ENCODE measurements at regions not wholly inside any gene's neighbourhood (a gene's known extent, or its start where the extent isn't known, plus 50 kb on each side); places are given as distances from the start of the nearest gene placed in this dataset.

DNA sequence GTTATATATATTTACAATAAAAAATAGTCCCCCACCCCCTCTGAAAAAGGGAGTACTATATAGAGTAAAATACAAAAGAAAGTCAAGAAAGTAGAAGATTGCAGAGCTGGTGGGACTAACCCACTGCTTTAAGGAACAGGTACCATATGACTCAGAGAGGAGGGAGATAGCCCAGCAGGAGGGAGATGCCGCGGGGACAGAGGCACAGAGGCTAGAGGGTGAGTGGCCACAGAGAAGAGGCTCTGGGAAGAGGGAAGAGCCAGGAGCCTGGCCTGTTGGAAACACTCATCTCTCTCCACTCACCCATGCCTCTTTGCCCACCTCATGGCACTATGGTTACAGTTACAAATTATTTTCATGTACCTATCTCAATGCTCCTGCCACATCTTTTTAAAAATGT, 53.6 kb upstream of the LYVE1 start:
- no peak overlapping the region for H3K4me3 ChIP-seq (ENCODE audit: low read depth, low read length)
- no peak for DNase-seq (ENCODE audit: low read depth)
- TF ChIP-seq, protein P1, sequence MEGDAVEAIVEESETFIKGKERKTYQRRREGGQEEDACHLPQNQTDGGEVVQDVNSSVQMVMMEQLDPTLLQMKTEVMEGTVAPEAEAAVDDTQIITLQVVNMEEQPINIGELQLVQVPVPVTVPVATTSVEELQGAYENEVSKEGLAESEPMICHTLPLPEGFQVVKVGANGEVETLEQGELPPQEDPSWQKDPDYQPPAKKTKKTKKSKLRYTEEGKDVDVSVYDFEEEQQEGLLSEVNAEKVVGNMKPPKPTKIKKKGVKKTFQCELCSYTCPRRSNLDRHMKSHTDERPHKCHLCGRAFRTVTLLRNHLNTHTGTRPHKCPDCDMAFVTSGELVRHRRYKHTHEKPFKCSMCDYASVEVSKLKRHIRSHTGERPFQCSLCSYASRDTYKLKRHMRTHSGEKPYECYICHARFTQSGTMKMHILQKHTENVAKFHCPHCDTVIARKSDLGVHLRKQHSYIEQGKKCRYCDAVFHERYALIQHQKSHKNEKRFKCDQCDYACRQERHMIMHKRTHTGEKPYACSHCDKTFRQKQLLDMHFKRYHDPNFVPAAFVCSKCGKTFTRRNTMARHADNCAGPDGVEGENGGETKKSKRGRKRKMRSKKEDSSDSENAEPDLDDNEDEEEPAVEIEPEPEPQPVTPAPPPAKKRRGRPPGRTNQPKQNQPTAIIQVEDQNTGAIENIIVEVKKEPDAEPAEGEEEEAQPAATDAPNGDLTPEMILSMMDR (IDR thresholded peaks at IDR 0.05; ENCODE audit: insufficient read depth, low read length): no peak

DNA sequence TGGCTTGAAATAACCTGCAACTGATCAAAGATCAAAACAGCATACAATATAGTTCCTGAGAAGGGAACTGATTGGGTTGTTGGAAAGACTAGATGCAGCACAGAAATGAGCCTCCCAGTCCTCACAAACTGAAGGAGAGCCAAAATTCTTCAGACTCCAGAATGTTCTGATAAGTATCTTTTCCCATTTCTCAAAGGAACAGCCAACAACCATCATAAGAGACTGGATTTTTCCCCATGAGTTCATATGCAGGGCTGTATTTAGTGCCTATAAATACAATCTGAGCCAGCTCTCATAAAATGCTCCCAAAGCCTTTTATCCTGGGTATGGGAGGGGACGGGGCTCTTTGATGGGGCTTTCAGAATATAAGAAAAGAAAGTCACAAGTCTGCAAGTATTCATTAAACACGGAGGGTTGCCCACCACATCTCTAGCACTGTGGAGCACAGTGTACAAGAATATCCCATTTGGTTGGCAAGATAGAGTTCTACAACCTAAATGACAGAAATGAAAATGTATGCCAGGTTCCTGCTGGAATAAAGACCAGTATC, 50.7 kb upstream of the LYVE1 start:
- DNase-seq (ENCODE audit: low read depth): peak; percentile 47
- no peak overlapping the region for H3K4me3 ChIP-seq (ENCODE audit: low read depth, low read length)
- TF ChIP-seq, protein P1 (IDR thresholded peaks at IDR 0.05; ENCODE audit: insufficient read depth, low read length): no peak

DNA sequence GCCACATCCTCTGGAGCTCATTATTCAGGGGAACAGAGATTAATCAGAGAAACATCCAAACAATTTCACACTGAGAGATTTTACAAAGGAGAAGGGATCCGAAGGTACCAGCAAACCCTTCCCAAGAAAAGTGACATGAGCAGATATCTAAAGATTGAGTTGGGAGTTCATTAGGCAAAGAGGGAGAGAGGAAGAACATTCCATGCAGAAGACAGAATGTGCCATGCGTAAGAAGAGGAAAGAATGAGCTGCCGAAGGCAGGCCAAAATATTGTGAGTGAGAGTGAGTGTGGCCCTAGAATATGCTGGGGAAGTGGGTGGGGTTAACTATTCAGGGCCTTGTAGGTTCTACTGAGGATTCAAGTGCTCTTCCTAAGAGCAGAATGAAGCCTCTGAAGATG, 50.0 kb upstream of the LYVE1 start:
- DNase-seq (ENCODE audit: low read depth): no peak
- no peak overlapping the region for H3K4me3 ChIP-seq (ENCODE audit: low read depth, low read length)
- TF ChIP-seq, protein P1 (IDR thresholded peaks at IDR 0.05; ENCODE audit: insufficient read depth, low read length): no peak

All from fibroblast of the aortic adventitia (primary cell).